Renal pelvis (tissue), 1 donor: ENCODE measurements at regions not wholly inside any gene's neighbourhood (a gene's known extent, or its start where the extent isn't known, plus 50 kb on each side); places are given as distances from the start of the nearest gene placed in this dataset.

Experiments
- DNase-seq: peaks from one replicate; pipeline ENCODE4 v3.0.0-alpha.2; 2013

DNA sequence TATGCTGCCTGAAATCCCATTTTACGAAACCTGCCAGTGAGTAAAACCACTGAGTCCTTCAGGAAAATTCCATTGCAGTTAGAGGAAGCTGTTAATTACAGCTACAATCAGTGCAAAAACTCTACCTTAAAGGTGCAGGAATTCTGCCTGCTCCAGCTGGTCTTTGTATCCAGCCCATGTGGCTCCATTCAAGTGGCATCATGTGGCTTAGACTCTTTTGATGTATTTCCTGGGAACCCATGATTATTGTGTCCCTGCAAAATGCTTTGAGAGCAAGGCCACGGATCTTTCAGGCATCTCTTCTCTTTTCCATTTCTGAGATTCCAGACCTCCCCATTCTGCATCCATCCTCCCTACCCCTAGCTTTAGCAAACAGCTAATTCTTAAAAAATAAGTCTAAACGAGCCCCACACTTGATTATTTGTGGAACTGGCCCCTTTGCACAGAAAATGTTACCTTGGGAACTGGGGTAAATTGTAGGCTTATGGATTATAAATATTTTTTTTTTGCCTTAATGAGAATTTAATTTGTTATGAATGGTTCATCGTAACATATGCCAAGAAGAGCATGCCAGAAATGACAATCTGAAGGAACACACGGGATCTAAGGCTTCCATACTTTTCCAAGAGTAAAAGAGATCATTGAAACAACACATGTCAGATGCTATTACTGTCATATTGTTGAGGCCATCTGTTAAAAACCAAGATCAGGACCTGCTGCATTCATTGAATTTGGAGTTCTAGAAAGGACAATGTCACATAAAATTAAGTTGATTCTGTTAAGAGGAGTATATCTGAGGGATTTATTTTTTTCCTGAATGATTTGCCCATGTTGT is 144.6 kb downstream of the TPH2 start:
- no peak for DNase-seq

- no peak for DNase-seq
Measured at GRCh38 chr12:72084061-72084460, 145.4 kb downstream of the TPH2 start.

DNA sequence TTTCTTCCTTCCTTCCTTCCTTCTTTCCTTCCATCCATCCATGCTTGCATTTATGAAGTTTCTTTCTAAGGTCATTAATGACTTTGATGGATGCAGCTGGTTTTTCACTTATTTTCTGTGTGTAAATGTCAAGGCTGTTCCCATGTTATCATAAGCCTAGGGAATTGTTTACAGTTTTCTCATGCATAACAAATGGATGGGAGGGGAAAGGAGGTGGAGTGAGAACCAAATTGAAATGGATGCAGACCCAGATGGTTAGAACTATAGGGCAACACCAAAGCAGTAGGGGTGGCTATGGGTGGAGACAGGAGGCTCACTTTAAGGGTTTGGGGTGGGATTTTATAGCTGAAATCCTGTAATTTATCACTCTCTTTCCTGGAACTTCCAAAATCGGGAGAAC is 146.2 kb downstream of the TPH2 start:
- no peak for DNase-seq

DNA sequence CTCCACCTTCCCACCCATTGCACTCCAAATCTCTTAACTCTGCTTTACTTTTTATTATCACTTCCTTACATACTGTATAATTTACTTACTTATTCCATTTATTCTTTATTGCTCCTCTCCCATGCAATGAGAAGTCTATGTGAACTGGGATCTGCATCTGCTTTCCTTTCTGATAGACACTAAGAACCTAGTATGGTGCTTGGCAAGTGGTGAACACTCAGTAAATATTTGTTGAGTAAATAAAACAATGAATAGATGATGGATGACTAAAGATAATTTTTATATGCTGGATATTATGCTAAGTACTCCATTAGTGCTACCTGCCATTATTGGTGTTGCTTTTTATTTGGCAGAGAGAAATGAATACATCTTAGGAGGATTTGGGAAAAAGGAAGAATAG is 151.0 kb downstream of the TPH2 start:
- DNase-seq: no peak

DNA sequence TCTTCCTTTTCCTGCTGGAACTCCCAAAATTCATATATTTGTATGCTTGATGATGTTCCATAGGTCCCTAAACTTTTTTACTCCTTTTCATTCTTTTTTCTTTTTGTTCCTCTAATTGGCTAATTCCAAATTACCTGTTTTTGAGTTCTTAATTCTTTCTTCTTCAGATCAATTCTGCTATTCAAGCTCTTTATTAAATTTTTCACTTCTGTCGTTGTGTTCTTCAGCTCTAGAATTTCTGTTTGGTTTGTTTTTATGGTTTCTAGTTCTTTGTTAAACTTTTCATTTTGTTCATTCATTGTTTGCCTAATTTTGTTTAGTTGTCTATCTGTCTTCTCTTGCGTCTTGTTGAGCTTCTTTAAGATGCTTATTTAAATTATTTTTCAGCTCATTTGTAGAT is 154.8 kb downstream of the TPH2 start:
- no peak for DNase-seq

- DNase-seq: no peak
Measured at GRCh38 chr12:72093930-72094329, 155.3 kb downstream of the TPH2 start.

DNA sequence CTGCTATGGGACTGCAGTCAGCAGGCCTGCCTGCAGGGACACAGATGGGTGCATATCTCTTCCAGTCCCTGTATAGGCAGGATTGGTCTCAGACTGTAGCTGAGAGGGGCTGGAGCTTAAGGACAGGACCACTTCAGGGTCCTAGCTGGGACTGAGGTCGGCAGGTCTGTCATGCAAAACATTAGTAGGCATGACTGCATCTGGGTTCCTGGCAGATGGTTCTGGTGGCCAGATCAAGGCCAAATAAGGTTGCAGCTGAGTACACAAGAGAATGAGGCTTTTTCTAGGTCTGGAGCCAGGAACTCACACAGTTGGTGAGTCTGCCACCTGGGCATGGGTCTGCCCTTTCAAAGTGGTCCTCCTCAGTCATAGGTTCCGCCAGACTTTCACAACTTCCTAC is 155.8 kb downstream of the TPH2 start:
- DNase-seq: no peak

DNA sequence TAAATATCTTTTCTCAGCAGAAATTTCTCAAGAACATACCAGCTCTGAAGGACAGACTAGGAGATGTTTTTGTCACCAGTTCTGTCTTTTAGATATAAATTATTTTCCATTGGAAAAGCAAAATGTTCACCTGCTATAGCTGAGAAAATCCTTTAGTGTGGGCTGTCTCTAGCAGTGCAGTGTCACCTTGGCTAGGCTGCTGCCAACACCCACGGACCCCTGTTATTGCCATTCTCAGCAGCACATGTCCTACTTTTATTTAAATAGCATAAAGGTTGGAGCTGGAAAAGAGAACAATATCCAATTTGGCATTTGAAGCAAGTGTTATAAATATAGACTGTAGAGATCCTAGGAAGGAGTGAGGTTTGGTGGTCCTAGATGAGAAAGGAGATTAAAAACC is 156.4 kb downstream of the TPH2 start:
- no peak for DNase-seq

GRCh38 chr12:72098622-72099021 is 160.0 kb downstream of the TPH2 start:
- DNase-seq: no peak

DNA sequence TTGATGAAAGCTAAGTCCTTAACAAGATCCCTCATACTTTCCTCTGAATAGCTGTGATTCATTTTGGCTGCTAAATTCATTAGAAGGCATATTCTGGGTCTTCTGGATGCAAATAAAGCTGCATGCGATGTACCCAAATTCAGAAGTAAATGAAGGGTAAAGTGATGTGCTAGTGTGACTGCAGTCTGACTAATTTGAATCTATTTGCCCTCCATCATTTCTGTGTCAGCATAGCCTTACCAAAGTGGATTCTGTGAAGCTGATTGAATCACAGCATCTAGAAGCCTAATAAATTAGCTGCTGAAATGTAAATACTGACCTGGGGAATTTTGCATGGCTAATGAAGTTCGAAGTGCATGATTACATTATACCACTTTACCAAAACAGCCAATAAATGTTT is 162.2 kb downstream of the TPH2 start:
- no peak for DNase-seq

DNA sequence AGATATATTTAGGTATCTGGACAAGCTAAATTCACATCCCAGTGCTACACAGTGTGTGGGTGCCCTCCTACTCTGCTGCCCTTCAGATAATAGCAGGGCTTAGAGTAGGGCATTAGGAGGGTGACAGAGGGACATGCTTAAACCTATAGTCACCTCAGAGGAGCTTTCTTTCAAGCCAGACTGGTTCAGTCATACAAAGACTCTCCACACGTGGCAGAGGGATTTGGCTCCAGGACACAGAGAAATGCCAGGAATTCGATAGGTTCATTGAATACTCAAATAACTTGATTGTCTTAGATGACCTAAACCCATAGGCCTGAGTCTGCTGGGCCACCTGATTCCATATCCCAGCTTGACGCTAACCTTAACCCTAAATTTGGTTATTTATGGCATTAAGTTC is 163.5 kb downstream of the TPH2 start:
- DNase-seq: no peak

- no peak for DNase-seq
Measured at GRCh38 chr12:72105849-72106248, 166.3 kb upstream of the TRHDE start.

- DNase-seq: no peak
Measured at GRCh38 chr12:72110937-72111650, 161.1 kb upstream of the TRHDE start.

DNA sequence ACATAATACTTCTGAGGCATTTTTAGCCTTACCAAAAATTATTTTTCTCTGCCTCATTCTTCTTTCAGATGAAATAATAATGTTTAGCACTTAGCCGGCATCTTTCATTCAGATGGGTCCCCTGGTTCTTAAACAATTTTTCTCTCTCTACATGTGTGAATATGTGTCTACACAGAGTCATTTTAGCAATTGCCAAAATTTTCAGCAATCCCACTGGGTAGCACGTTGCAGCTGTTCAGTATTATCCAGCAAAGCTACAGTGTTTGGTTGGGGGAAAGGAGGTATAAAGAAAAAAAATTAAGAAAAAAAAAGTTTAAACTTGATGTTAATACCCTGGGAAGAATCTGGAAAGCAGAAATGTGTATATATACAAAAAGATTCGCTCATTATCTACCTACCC is 160.5 kb upstream of the TRHDE start:
- DNase-seq: no peak

DNA sequence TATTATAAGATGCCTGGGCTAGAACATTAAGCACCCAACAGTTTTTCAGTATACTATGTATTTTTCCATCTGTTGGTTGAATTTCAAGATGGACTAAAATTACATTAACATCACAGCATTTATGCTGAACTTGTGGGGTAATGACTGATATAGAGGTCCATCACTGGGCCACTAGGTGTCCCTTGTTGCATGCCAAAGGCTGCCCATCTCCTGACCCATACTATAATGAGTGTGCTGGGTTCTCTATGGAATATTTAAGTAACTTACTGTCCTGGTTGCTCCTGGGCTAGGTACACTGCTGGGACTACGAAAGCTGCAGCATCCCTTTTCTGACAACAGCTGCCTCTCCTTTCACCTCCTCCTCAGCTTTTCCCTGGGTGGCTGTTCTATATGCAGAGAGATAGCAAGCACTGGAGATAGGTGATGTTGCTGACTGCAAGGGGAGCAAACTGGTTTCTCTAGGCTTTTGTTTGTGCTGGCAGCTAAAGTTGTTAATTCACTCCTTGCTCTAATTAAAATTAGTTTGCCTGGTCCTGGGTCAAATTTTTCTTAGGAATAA is 138.6 kb upstream of the TRHDE start:
- no peak for DNase-seq

DNA sequence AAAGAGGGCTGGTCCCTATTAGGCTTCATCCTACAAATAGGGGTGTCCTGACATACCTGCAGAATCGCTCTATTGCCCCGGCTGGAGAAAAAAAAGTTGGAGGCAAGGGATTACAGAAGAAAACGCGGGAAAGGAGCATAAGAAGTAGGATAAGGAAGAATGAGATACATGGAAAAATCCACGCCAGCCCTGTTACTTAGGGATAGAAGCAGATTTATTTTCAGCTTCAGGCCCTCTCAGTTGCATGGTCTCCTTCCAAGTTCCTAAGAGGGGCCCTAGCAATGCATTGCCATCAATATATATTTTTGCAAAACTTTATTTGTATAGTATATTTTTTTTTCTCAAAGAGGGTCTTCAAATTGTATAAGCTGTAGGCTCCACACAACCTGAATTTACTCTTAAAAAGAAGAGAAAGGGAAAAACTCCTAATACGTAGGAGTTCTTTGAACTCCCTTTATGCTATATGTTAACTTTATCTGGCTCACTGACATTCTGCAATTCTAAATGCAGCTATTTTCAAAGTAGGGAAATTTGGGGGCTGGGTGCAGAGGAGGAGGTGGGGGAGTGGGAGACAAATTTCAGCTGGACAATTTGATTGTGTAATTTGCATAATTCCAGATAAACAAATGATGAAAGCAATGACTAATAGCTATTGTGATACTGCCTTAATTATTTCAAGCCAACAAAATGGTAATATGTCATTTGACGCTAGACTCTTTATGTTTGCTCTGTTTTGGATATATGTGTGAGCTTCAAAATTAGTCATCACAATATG is 137.7 kb upstream of the TRHDE start:
- DNase-seq: no peak

- no peak for DNase-seq
Measured at GRCh38 chr12:72135021-72135301, 137.2 kb upstream of the TRHDE start.

- DNase-seq: no peak
Measured at GRCh38 chr12:72136792-72137191, 135.4 kb upstream of the TRHDE start.

GRCh38 chr12:72139411-72139810 is 132.8 kb upstream of the TRHDE start:
- no peak for DNase-seq

DNA sequence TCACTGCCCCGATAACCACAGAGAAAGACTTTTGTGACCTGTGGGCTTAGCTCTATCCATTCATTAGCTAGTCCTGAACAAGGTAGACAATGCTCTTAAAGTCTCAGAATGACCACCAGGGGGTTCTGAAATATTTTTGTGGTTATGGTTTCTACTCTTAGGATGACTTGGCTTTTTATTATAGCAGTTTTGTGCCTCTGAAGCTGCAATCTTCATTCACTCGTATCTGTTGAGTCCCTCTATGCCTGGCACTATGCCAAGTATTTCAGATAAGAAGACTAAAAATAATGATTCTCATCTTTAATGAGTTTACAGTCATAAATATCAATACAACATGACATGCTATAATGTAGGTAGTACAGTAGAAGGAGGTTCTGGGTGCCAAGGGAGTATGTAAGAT is 130.8 kb upstream of the TRHDE start:
- DNase-seq: no peak

GRCh38 chr12:72144553-72144952 is 127.6 kb upstream of the TRHDE start:
- DNase-seq: no peak

DNA sequence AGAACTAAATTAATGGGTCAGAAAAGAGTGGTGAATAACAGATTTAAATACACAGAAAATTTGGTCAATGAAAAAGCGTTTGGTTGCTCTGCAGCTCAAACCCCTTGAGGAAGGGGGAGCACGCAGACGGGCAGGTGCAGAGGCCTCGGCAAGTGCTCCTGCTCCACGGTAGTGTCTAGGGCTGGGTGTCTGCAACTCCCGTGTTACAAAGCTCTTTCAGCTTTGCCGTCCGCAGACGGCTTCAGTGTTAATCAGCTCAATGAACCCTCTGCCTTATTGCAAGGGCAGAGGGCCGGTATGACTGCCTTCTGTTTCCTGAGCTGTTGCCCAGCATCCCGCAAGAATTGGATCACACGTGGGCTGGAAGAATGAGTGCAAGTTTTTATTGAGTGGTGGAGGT is 125.7 kb upstream of the TRHDE start:
- DNase-seq: no peak

- no peak for DNase-seq
Measured at GRCh38 chr12:72148709-72149108, 123.5 kb upstream of the TRHDE start.
